ENCODE measurements at regions not wholly inside any gene's neighbourhood (a gene's known extent, or its start where the extent isn't known, plus 50 kb on each side); places are given as distances from the start of the nearest gene placed in this dataset.

DNA sequence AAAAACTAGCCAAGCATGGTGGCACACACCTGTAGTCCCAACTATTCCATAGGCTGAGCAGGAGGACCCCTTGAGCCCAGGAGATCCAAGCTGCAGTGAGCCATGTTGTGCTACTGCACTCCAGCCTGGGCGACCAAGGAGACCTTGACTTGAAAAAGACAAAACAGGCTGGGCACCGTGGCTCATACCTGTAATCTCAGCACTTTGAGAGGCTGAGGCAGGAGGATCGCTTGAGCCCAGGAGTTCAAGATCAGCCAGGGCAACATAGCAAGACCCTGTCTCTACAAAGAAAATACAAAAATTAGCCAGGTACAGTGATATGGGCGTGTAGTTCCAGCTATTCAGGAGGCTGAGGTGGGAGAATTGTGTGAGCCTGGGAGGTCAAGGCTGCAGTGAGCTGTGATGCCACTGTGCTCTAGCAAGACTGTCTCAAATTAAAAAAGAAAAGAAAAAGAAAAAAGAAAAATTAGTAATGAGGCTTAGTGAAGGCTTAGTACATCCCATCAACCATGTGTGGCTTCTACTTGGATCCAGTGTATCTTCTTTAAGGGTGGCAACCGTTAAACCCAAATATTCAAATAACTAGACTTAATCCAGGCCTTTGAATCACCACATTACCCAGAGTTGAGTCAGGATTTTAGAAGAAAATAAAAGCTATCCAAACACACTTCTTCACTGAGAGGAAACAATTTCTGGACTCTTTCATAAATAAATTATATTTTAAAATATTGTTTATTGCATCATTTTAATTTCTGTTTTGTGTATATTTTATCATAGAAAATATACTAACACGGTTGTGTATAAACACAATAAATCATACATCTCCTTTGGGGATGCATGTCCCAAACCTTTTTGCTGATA lies 74.3 kb upstream of the RAB4A start:
- H3K27ac ChIP-seq (ENCODE audit: low read depth, low read length), result peak overlapping the region; percentile 11
- DNase-seq (ENCODE audit: low read depth, low spot score), result no peak
- no peaks in the 10 kb centered on the region for H3K27me3 ChIP-seq (ENCODE audit: control insufficient read depth, insufficient read depth, low read length)
- ChIA-PET POLR2A (no interaction called here), CTCF (interaction anchor here (1.3 to 1.4 kb wide), 2 partner anchors 31 to 58 kb away, joined by 4 to 7 read pairs; no protein-coding TSS in a partner anchor)
- TF ChIP-seq, protein P1, sequence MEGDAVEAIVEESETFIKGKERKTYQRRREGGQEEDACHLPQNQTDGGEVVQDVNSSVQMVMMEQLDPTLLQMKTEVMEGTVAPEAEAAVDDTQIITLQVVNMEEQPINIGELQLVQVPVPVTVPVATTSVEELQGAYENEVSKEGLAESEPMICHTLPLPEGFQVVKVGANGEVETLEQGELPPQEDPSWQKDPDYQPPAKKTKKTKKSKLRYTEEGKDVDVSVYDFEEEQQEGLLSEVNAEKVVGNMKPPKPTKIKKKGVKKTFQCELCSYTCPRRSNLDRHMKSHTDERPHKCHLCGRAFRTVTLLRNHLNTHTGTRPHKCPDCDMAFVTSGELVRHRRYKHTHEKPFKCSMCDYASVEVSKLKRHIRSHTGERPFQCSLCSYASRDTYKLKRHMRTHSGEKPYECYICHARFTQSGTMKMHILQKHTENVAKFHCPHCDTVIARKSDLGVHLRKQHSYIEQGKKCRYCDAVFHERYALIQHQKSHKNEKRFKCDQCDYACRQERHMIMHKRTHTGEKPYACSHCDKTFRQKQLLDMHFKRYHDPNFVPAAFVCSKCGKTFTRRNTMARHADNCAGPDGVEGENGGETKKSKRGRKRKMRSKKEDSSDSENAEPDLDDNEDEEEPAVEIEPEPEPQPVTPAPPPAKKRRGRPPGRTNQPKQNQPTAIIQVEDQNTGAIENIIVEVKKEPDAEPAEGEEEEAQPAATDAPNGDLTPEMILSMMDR (IDR thresholded peaks at IDR 0.05; ENCODE audit: low read depth, low read length), result no peak
- H3K4me3 ChIP-seq (ENCODE audit: low read depth, low read length), result no peak overlapping the region
- peaks cover 2% of the 10 kb centered on the region; the same call in 1 of the 2 replicates for H3K9me3 ChIP-seq (ENCODE audit: control insufficient read depth, insufficient read depth, low read length)

DNA sequence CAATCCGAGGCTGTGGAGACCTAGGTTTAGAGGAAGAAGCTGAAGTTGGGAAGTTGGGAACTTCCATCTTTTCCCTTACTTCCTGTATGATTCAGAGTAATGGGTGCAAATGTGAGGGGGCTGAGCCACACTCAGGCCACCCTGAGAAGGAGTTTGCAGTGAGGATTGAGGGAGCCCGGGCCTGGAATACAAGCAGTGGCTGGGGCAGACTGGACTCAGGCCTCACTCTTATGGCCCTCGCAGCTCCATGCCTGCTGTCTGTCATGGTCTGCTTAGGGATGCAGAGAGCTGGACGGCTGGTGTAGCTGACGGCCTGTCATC lies 73.7 kb upstream of the RAB4A start:
- peaks cover 2% of the 10 kb centered on the region; the same call in 1 of the 2 replicates for H3K9me3 ChIP-seq (ENCODE audit: control insufficient read depth, insufficient read depth, low read length)
- no peak for DNase-seq (ENCODE audit: low read depth, low spot score)
- TF ChIP-seq, protein P1 (IDR thresholded peaks at IDR 0.05; ENCODE audit: low read depth, low read length), result no peak
- ChIA-PET POLR2A (no interaction called here), CTCF (interaction anchor here (1.3 to 1.4 kb wide), 2 partner anchors 30 to 58 kb away, joined by 4 to 7 read pairs; no protein-coding TSS in a partner anchor)
- peaks cover under 1% of the 10 kb centered on the region for H3K27me3 ChIP-seq (ENCODE audit: control insufficient read depth, insufficient read depth, low read length)
- H3K27ac ChIP-seq (ENCODE audit: low read depth, low read length), result peak overlapping the region; percentile 11
- H3K4me3 ChIP-seq (ENCODE audit: low read depth, low read length), result no peak overlapping the region

DNA sequence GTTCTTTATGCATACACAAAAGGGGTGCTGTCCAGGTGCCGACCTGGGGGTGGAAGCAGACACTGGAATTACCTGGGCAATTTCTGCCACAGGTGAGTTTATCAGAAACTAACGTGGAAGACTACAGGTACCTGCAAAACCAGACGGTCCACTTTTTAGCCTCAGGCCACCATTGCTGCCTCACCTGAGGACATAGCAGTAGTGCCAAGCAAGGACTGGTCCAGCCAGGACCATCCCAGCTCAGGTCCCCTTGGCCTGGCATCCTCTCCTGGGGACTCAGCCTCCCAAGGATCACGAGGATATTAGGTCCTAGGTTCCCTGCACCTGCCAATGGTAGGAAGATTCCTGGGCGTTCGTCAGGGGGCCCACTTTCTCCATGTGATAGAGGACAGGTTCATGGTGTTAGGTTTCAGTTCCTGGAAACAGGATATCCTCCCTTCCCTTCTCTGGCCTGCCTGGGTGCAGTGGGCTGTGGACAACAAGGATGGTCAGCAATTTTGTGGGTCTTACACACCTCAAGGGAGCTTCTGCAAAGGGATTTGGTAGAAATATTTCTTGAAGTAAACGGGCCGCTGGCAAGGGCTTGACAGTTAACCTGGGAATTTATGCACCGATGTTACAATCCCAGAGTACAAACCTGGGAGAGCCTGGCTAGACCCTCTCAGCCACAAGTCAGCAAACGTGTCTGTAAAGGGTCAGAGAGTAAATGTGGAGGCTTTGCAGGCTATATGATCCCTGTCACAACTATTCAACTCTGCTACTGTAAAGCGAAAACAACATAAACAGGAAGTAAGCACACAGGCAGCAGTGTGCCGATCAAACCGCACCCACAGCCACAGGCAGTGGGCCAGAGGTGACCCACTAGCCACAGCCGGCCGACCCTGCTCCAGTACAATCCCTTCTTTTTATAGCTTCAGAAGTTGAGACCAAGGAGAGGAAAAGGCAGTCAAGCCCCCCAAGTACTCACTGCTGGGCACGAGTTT lies 71.4 kb upstream of the RAB4A start:
- POLR2A ChIA-PET, result no interaction called here
- no peak overlapping the region for H3K27ac ChIP-seq (ENCODE audit: low read depth, low read length)
- H3K9me3 ChIP-seq (ENCODE audit: control insufficient read depth, insufficient read depth, low read length), result no peaks in the 10 kb centered on the region; the same call in 1 of the 2 replicates
- TF ChIP-seq, protein P1 (IDR thresholded peaks at IDR 0.05; ENCODE audit: low read depth, low read length), result no peak
- no peak for DNase-seq (ENCODE audit: low read depth, low spot score)
- CTCF ChIA-PET, result interaction anchor here (1.5 kb wide), 1 partner anchor 28 kb away, joined by 3 read pairs; no protein-coding TSS in a partner anchor
- H3K4me3 ChIP-seq (ENCODE audit: low read depth, low read length), result no peak overlapping the region
- peaks cover 2% of the 10 kb centered on the region for H3K27me3 ChIP-seq (ENCODE audit: control insufficient read depth, insufficient read depth, low read length)

DNA sequence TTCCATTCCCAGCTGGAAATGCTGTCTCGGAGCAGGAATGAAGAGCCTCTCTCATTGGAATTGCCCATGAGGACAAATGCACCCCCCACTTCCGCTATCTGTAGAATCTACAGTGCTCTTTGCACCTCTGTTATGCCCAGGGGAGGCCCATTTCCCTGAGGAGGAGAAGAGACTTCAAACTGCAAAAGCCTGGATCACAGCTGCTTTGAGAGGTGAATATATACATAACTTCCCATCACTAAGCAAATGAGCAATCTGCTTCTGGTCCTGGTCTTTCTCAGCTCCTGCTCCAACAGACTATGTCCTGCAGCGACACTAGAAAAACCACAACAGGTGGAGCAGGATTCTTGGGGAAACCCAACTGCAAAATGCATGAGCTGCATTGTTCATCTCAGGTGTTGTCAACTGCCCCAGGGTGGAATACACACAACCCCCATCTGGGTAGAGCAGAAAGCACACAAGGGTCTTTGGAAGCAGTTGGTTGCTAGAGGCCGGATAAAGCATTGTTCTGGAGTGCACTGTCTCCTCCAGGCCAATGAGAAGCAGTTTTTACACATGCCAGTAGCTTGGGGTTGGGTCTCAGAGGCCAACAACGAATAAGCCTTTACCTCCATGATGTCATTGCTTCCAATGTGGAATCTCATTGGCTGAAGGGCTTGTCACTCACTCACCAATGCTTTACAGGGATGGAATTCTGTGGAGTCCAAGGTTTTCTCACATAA lies 67.7 kb upstream of the RAB4A start:
- TF ChIP-seq, protein P1 (IDR thresholded peaks at IDR 0.05; ENCODE audit: low read depth, low read length), result no peak
- ChIA-PET POLR2A (no interaction called here), CTCF (interaction anchor here (0.5 kb wide), 1 partner anchor 540 kb away, joined by 5 read pairs; no protein-coding TSS in a partner anchor)
- Histone ChIP-seq H3K27ac (ENCODE audit: low read depth, low read length) (no peak overlapping the region), H3K4me3 (ENCODE audit: low read depth, low read length) (no peak overlapping the region), H3K9me3 (ENCODE audit: control insufficient read depth, insufficient read depth, low read length) (peaks cover 7% of the 10 kb centered on the region), H3K27me3 (ENCODE audit: control insufficient read depth, insufficient read depth, low read length) (peaks cover 2% of the 10 kb centered on the region)
- no peak for DNase-seq (ENCODE audit: low read depth, low spot score)

Measured in AG04450 (cell line).